ENCODE measurements at regions not wholly inside any gene's neighbourhood (a gene's known extent, or its start where the extent isn't known, plus 50 kb on each side); places are given as distances from the start of the nearest gene placed in this dataset.

- in situ Hi-C loops (cut with HindIII; ENCODE audit: low pct_unique_long_range_greater_than_20kb, low sequenced_read_pairs), result no loop called here
- no peak for TF ChIP-seq JUND (IDR thresholded peaks at IDR 0.05; ENCODE audit: low read depth)
- DNase-seq (ENCODE audit: low read depth in 1 of 2, low spot score in 1 of 2), result no peak
These were observed 176.2 kb upstream of the RNF32 start for GRCh38 chr7:156464339-156464738.

- in situ Hi-C loops (cut with HindIII; ENCODE audit: low pct_unique_long_range_greater_than_20kb, low sequenced_read_pairs), result no loop called here
- no peak for TF ChIP-seq JUND (IDR thresholded peaks at IDR 0.05; ENCODE audit: low read depth)
- no peak for DNase-seq (ENCODE audit: low read depth in 1 of 2, low spot score in 1 of 2)
These were observed 177.3 kb upstream of the RNF32 start for GRCh38 chr7:156463280-156463679.

- no peak for TF ChIP-seq JUND (IDR thresholded peaks at IDR 0.05; ENCODE audit: low read depth)
- peak in 1 of 2 experiments; percentile 31 for DNase-seq (ENCODE audit: low read depth in 1 of 2, low spot score in 1 of 2)
- in situ Hi-C loops (cut with HindIII; ENCODE audit: low pct_unique_long_range_greater_than_20kb, low sequenced_read_pairs), result no loop called here
These were observed 178.5 kb upstream of the RNF32 start for GRCh38 chr7:156461881-156462665.

- DNase-seq (ENCODE audit: low read depth in 1 of 2, low spot score in 1 of 2), result peak in 1 of 2 experiments; percentile 10
- in situ Hi-C loops (cut with HindIII; ENCODE audit: low pct_unique_long_range_greater_than_20kb, low sequenced_read_pairs), result no loop called here
- TF ChIP-seq JUND (IDR thresholded peaks at IDR 0.05; ENCODE audit: low read depth), result no peak
These were observed 179.5 kb upstream of the RNF32 start for GRCh38 chr7:156460858-156461627.

- TF ChIP-seq JUND (IDR thresholded peaks at IDR 0.05; ENCODE audit: low read depth), result no peak
- DNase-seq (ENCODE audit: low read depth in 1 of 2, low spot score in 1 of 2), result no peak
- in situ Hi-C loops (cut with HindIII; ENCODE audit: low pct_unique_long_range_greater_than_20kb, low sequenced_read_pairs), result no loop called here
These were observed 181.0 kb upstream of the RNF32 start for GRCh38 chr7:156459582-156459981.

- in situ Hi-C loops (cut with HindIII; ENCODE audit: low pct_unique_long_range_greater_than_20kb, low sequenced_read_pairs), result no loop called here
- no peak for DNase-seq (ENCODE audit: low read depth in 1 of 2, low spot score in 1 of 2)
These were observed 181.5 kb upstream of the RNF32 start for GRCh38 chr7:156459067-156459466.

GRCh38 chr7:156458011-156458410 lies 182.6 kb upstream of the RNF32 start:
- no peak for DNase-seq (ENCODE audit: low read depth in 1 of 2, low spot score in 1 of 2)
- TF ChIP-seq JUND (IDR thresholded peaks at IDR 0.05; ENCODE audit: low read depth), result no peak
- in situ Hi-C loops (cut with HindIII; ENCODE audit: low pct_unique_long_range_greater_than_20kb, low sequenced_read_pairs), result no loop called here

More at GRCh38 chr7:156459067-156459466, 181.5 kb upstream of the RNF32 start:
- TF ChIP-seq JUND (IDR thresholded peaks at IDR 0.05; ENCODE audit: low read depth), result no peak

- no peak for TF ChIP-seq JUND (IDR thresholded peaks at IDR 0.05; ENCODE audit: low read depth)
- no peak for DNase-seq (ENCODE audit: low read depth in 1 of 2, low spot score in 1 of 2)
- in situ Hi-C loops (cut with HindIII; ENCODE audit: low pct_unique_long_range_greater_than_20kb, low sequenced_read_pairs), result no loop called here
These were observed 184.0 kb upstream of the RNF32 start for GRCh38 chr7:156456503-156457115.

- in situ Hi-C loops (cut with HindIII; ENCODE audit: low pct_unique_long_range_greater_than_20kb, low sequenced_read_pairs), result no loop called here
These were observed 184.5 kb upstream of the RNF32 start for GRCh38 chr7:156456032-156456431.

GRCh38 chr7:156450473-156450872 lies 190.1 kb upstream of the RNF32 start:
- in situ Hi-C loops (cut with HindIII; ENCODE audit: low pct_unique_long_range_greater_than_20kb, low sequenced_read_pairs), result no loop called here
- no peak for TF ChIP-seq JUND (IDR thresholded peaks at IDR 0.05; ENCODE audit: low read depth)
- DNase-seq (ENCODE audit: low read depth in 1 of 2, low spot score in 1 of 2), result no peak

More at GRCh38 chr7:156456032-156456431, 184.5 kb upstream of the RNF32 start:
- DNase-seq (ENCODE audit: low read depth in 1 of 2, low spot score in 1 of 2), result no peak
- no peak for TF ChIP-seq JUND (IDR thresholded peaks at IDR 0.05; ENCODE audit: low read depth)

- no peak for TF ChIP-seq JUND (IDR thresholded peaks at IDR 0.05; ENCODE audit: low read depth)
- in situ Hi-C loops (cut with HindIII; ENCODE audit: low pct_unique_long_range_greater_than_20kb, low sequenced_read_pairs), result no loop called here
- DNase-seq (ENCODE audit: low read depth in 1 of 2, low spot score in 1 of 2), result no peak
These were observed 191.7 kb upstream of the RNF32 start for GRCh38 chr7:156448918-156449317.

GRCh38 chr7:156446990-156447389 lies 193.6 kb upstream of the RNF32 start:
- no peak for TF ChIP-seq JUND (IDR thresholded peaks at IDR 0.05; ENCODE audit: low read depth)
- no peak for DNase-seq (ENCODE audit: low read depth in 1 of 2, low spot score in 1 of 2)
- in situ Hi-C loops (cut with HindIII; ENCODE audit: low pct_unique_long_range_greater_than_20kb, low sequenced_read_pairs), result no loop called here
